OCI-LY7 (cell line): ENCODE measurements at regions not wholly inside any gene's neighbourhood (a gene's known extent, or its start where the extent isn't known, plus 50 kb on each side); places are given as distances from the start of the nearest gene placed in this dataset.

Experiments used
- BruUV-seq: library from RNA; stranded (reverse); fragments of 400-500 nt; replicated peaks from 2 replicates; lab custom pipeline; 2021; lab: Mats Ljungman, UMichigan
- CTCF ChIA-PET: fragments of 300-600 bp; sonication (Branson Sonifier 250); formaldehyde crosslinking; loops from one replicate; lab custom pipeline; 2022; ENCODE audit warnings: antibody characterized with exemption; ENCODE audit not compliant: unreplicated experiment; lab: Charles Lee
- POLR2A ChIA-PET: fragments of 300-600 bp; sonication (Branson Sonifier 250); formaldehyde crosslinking; loops from one replicate; lab custom pipeline; 2022; ENCODE audit warnings: antibody characterized with exemption; lab: Charles Lee
- DNase-seq: peaks from one replicate; pipeline ENCODE4 v3.0.0-alpha.2; 2015; ENCODE audit warnings: low spot score
- H2AFZ ChIP-seq: fragments of 200-600 bp; sonication (generic), shearing (Covaris generic); 2 replicates; pipeline ENCODE4 v1.6.1; 2014; ENCODE audit warnings: mild to moderate bottlenecking, antibody characterized with exemption, low read length, moderate library complexity
- H3K27ac ChIP-seq: fragments of 200-600 bp; sonication (generic); 2 replicates; pipeline ENCODE4 v1.5.1; 2014; ENCODE audit warnings: mixed run types, low read depth, mild to moderate bottlenecking, moderate library complexity, low read length, inconsistent platforms; ENCODE audit not compliant: poor library complexity, severe bottlenecking
- H3K36me3 ChIP-seq: fragments of 200-600 bp; sonication (generic); 2 replicates; pipeline ENCODE4 v1.6.1; 2014; ENCODE audit warnings: mild to moderate bottlenecking, antibody characterized with exemption, low read length, moderate library complexity, mixed read lengths; ENCODE audit not compliant: insufficient read depth
- H3K4me1 ChIP-seq: fragments of 200-600 bp; sonication (generic); 2 replicates; pipeline ENCODE4 v1.5.1; 2014; ENCODE audit warnings: mild to moderate bottlenecking, low read length; ENCODE audit not compliant: insufficient read depth, poor library complexity, severe bottlenecking
- H3K4me2 ChIP-seq: fragments of 200-600 bp; sonication (generic); 2 replicates; pipeline ENCODE4 v1.6.1; 2014; ENCODE audit warnings: mild to moderate bottlenecking, low read length
- H3K4me3 ChIP-seq: fragments of 200-600 bp; sonication (generic); 2 replicates; pipeline ENCODE4 v1.5.1; 2014; ENCODE audit warnings: mild to moderate bottlenecking, low read depth, low read length; ENCODE audit not compliant: poor library complexity, severe bottlenecking
- H3K79me2 ChIP-seq: fragments of 200-600 bp; sonication (generic); 2 replicates; pipeline ENCODE4 v1.6.1; 2016; ENCODE audit warnings: low read depth, mild to moderate bottlenecking, low read length, moderate library complexity, mixed read lengths; ENCODE audit not compliant: insufficient read depth
- H3K9me2 ChIP-seq: fragments of 200-600 bp; sonication (generic); 2 replicates; pipeline ENCODE4 v1.6.1; 2016; ENCODE audit warnings: mild to moderate bottlenecking, low read length, mixed read lengths; ENCODE audit not compliant: insufficient read depth
- H3K9me3 ChIP-seq: fragments of 200-600 bp; sonication (generic); 2 replicates; pipeline ENCODE4 v1.6.1; 2014; ENCODE audit warnings: mild to moderate bottlenecking, mixed run types, low read length, mixed read lengths
- H4K20me1 ChIP-seq: fragments of 200-600 bp; sonication (generic); 2 replicates; pipeline ENCODE4 v1.6.1; 2014; ENCODE audit warnings: mild to moderate bottlenecking, antibody characterized with exemption, low read length, moderate library complexity, mixed read lengths; ENCODE audit not compliant: insufficient read depth
- EZH2phosphoT487 ChIP-seq: fragments of 200-600 bp; sonication (generic); IDR thresholded peaks from 2 replicates; pipeline ENCODE4 v1.6.1; 2018; ENCODE audit warnings: low read depth, borderline replicate concordance, mild to moderate bottlenecking, mixed run types, antibody characterized with exemption, low read length, moderate library complexity, mixed read lengths
- intact Hi-C: fragments of 100-400 bp; cut with micrococcal nuclease; formaldehyde crosslinking; loops from one replicate; pipeline ENCODE4 v1.10.0; 2022; ENCODE audit not compliant: unreplicated experiment
- TF ChIP-seq, protein P1 (sequence below): fragments of 200-600 bp; sonication (generic); conservative IDR thresholded peaks from 2 replicates; pipeline ENCODE4 v1.5.1; 2014; ENCODE audit warnings: mild to moderate bottlenecking, antibody characterized with exemption, low read length, moderate library complexity, mixed read lengths

DNA sequence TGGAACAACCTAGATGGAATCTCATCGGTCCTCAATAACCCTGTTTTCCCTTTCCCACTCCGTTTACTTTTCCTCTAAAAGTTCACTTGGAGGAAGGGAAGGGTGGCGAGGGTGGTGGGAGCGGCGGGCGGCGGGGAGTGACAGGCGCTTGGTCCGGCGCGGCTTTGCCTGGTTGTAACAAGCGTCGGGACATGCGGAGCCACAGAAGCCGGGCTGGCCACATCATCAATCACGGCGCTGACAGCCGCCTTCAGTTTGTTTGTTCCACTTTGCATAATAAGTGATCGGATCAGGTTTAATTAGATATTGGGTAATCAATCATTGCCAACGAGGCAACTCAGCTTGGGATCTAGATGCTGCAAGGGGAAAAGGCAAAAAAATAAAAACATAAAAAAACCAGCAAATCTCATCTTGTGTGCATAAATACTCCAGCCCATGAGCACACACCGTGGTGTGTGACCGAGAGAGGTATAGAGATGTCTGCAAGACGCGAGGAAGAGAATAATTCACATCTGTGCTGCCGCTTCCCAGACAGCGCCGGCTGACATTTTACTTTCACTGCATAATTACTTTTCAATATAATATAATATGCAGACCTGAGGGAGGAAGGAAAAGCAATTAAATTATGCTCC lies 396.2 kb upstream of the IRX4 start:
- H4K20me1 ChIP-seq: no peaks in the 10 kb centered on the region
- H3K79me2 ChIP-seq: no peaks in the 10 kb centered on the region
- H3K9me2 ChIP-seq: no peaks in the 10 kb centered on the region
- no peak overlapping the region for H3K4me3 ChIP-seq
- no peaks in the 10 kb centered on the region for H3K4me1 ChIP-seq
- POLR2A ChIA-PET: no interaction called here
- CTCF ChIA-PET: no interaction called here
- no peak overlapping the region for H2AFZ ChIP-seq
- intact Hi-C loops: no loop called here
- no peaks in the 10 kb centered on the region for H3K36me3 ChIP-seq
- no peaks in the 10 kb centered on the region for H3K9me3 ChIP-seq
- no peak overlapping the region for H3K27ac ChIP-seq
- DNase-seq: no peak
- BruUV-seq: no TSS peak
- H3K4me2 ChIP-seq: no peak overlapping the region
- TF ChIP-seq, protein P1, sequence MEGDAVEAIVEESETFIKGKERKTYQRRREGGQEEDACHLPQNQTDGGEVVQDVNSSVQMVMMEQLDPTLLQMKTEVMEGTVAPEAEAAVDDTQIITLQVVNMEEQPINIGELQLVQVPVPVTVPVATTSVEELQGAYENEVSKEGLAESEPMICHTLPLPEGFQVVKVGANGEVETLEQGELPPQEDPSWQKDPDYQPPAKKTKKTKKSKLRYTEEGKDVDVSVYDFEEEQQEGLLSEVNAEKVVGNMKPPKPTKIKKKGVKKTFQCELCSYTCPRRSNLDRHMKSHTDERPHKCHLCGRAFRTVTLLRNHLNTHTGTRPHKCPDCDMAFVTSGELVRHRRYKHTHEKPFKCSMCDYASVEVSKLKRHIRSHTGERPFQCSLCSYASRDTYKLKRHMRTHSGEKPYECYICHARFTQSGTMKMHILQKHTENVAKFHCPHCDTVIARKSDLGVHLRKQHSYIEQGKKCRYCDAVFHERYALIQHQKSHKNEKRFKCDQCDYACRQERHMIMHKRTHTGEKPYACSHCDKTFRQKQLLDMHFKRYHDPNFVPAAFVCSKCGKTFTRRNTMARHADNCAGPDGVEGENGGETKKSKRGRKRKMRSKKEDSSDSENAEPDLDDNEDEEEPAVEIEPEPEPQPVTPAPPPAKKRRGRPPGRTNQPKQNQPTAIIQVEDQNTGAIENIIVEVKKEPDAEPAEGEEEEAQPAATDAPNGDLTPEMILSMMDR: no peak

DNA sequence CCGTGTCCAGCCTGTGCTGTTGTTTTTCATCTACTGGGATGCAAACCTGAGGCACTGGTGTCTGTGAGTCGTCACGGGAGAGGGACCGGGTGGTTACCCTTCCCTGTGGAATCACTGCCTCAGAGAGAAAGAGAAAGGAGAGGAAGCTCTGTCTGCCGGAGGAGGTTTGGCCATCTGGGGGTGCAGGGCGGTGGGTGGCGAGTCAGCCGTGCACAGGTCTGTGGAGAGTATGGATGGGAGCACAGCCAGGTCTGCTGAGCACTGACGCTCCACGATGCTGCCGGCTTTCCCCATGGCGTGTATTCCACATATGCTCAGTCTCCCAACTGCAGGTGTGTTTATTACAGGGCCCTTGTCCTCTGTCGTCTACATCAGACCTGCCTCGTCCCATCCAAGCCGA lies 395.2 kb upstream of the IRX4 start:
- H2AFZ ChIP-seq: no peak overlapping the region
- no peak for DNase-seq
- no peaks in the 10 kb centered on the region for H3K9me3 ChIP-seq
- H4K20me1 ChIP-seq: no peaks in the 10 kb centered on the region
- no peaks in the 10 kb centered on the region for H3K4me1 ChIP-seq
- H3K79me2 ChIP-seq: no peaks in the 10 kb centered on the region
- TF ChIP-seq, protein P1: no peak
- TF ChIP-seq EZH2phosphoT487: no peak
- no peaks in the 10 kb centered on the region for H3K9me2 ChIP-seq
- ChIA-PET POLR2A (interaction anchor here (0.5 kb wide), 1 partner anchor 38 kb away, joined by 3 read pairs; no protein-coding TSS in a partner anchor), CTCF (no interaction called here)
- no peak overlapping the region for H3K27ac ChIP-seq
- intact Hi-C loops: no loop called here
- H3K4me2 ChIP-seq: no peak overlapping the region
- H3K4me3 ChIP-seq: no peak overlapping the region
- no peaks in the 10 kb centered on the region for H3K36me3 ChIP-seq
- no TSS peak for BruUV-seq

DNA sequence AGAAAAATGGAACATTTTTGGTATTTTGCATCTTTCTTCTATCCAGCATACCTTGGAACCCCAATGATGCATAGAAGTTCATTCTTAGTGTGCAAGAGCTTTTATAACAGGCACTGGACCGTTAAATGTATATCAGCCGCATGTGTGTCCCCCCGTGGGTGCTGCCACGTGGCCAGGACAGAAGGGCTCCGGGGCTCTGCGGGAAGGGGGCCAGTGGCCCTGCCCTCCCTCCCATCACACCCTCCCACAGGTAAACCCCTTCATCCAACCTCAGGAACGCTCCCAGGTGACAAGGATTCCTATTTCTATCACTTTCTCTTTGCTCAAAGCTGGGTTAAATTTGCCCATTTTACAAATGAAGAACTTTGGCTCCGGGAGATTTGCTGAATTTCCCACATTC lies 393.4 kb upstream of the IRX4 start:
- H3K9me3 ChIP-seq: no peaks in the 10 kb centered on the region
- TF ChIP-seq, protein P1: no peak
- TF ChIP-seq EZH2phosphoT487: no peak
- no peak overlapping the region for H2AFZ ChIP-seq
- BruUV-seq: no TSS peak
- CTCF ChIA-PET: no interaction called here
- POLR2A ChIA-PET: no interaction called here
- H3K4me3 ChIP-seq: no peak overlapping the region
- no peak overlapping the region for H3K27ac ChIP-seq
- H3K4me1 ChIP-seq: no peaks in the 10 kb centered on the region
- intact Hi-C loops: no loop called here
- H3K79me2 ChIP-seq: no peaks in the 10 kb centered on the region
- no peaks in the 10 kb centered on the region for H4K20me1 ChIP-seq
- DNase-seq: no peak
- no peaks in the 10 kb centered on the region for H3K9me2 ChIP-seq
- no peak overlapping the region for H3K4me2 ChIP-seq
- H3K36me3 ChIP-seq: no peaks in the 10 kb centered on the region
